Frontal cortex (tissue), 3 donors: ENCODE measurements at regions not wholly inside any gene's neighbourhood (a gene's known extent, or its start where the extent isn't known, plus 50 kb on each side); places are given as distances from the start of the nearest gene placed in this dataset.
A peak's percentile ranks its signal among the peaks of the same experiment; 100 is the strongest.

ENCODE experiments used
- DNase-seq, 2 donors: peaks; one replicate each; pipeline ENCODE4 v3.0.0; 2012; ENCODE audit warnings: low spot score in 2 of 2
- FAIRE-seq: peaks from 2 replicates; lab custom pipeline; 2012; peaks lifted over from hg19 to GRCh38; lab: Jason Lieb, UNC
- donor health status: control.
- donor health status: control.
- donor health status: control.

GRCh38 chr16:56140645-56141044 lies 50.6 kb upstream of the GNAO1 start:
- FAIRE-seq = no peak

GRCh38 chr16:56137269-56137668 lies 54.0 kb upstream of the GNAO1 start:
- FAIRE-seq (no peak), DNase-seq (no peak)

More at GRCh38 chr16:56140645-56141044, 50.6 kb upstream of the GNAO1 start:
- no peak for DNase-seq

GRCh38 chr16:56136256-56136655 lies 55.0 kb upstream of the GNAO1 start:
- FAIRE-seq (no peak), DNase-seq (no peak)

- DNase-seq (no peak), FAIRE-seq (no peak)
Measured at GRCh38 chr16:56134790-56135189, 56.5 kb upstream of the GNAO1 start.

GRCh38 chr16:56125922-56126321 lies 65.4 kb upstream of the GNAO1 start:
- DNase-seq = no peak
- no peak for FAIRE-seq

- FAIRE-seq (no peak), DNase-seq (no peak)
Measured at GRCh38 chr16:56122251-56122650, 69.0 kb upstream of the GNAO1 start.

- FAIRE-seq = no peak
Measured at GRCh38 chr16:56121156-56121500, 70.2 kb upstream of the GNAO1 start.

GRCh38 chr16:56120447-56121155 lies 70.7 kb upstream of the GNAO1 start:
- FAIRE-seq (no peak), DNase-seq (no peak)

More at GRCh38 chr16:56121156-56121500, 70.2 kb upstream of the GNAO1 start:
- DNase-seq = no peak

- DNase-seq (no peak), FAIRE-seq (no peak)
Measured at GRCh38 chr16:56119133-56119532, 72.2 kb upstream of the GNAO1 start.

GRCh38 chr16:56116577-56116964 lies 74.7 kb upstream of the GNAO1 start:
- DNase-seq (no peak), FAIRE-seq (no peak)

GRCh38 chr16:56115817-56116576 lies 75.3 kb upstream of the GNAO1 start:
- DNase-seq (no peak), FAIRE-seq (no peak)

- FAIRE-seq (no peak), DNase-seq (no peak)
Measured at GRCh38 chr16:56113223-56113622, 78.1 kb upstream of the GNAO1 start.

GRCh38 chr16:56111100-56111499 lies 80.2 kb upstream of the GNAO1 start:
- DNase-seq (no peak), FAIRE-seq (no peak)

GRCh38 chr16:56109994-56110393 lies 81.3 kb upstream of the GNAO1 start:
- DNase-seq (no peak), FAIRE-seq (no peak)

- DNase-seq (no peak), FAIRE-seq (no peak)
Measured at GRCh38 chr16:56109205-56109604, 82.1 kb upstream of the GNAO1 start.

- DNase-seq (no peak), FAIRE-seq (no peak)
Measured at GRCh38 chr16:56108724-56109123, 82.6 kb upstream of the GNAO1 start.

GRCh38 chr16:56108056-56108471 lies 83.2 kb upstream of the GNAO1 start:
- DNase-seq (peak; percentile 18 to 21), FAIRE-seq (no peak)

- FAIRE-seq (no peak), DNase-seq (no peak)
Measured at GRCh38 chr16:56106527-56106926, 84.8 kb upstream of the GNAO1 start.

GRCh38 chr16:56102906-56103305 lies 88.4 kb upstream of the GNAO1 start:
- no peak for DNase-seq
- FAIRE-seq = no peak

- DNase-seq (peak; percentile 5 to 18), FAIRE-seq (no peak)
Measured at GRCh38 chr16:56102183-56102686, 89.1 kb upstream of the GNAO1 start.

GRCh38 chr16:56101480-56101879 lies 89.8 kb upstream of the GNAO1 start:
- FAIRE-seq (no peak), DNase-seq (no peak)
